ENCODE measurements at regions not wholly inside any gene's neighbourhood (a gene's known extent, or its start where the extent isn't known, plus 50 kb on each side); places are given as distances from the start of the nearest gene placed in this dataset.

GRCh38 chr20:12659942-12660341 lies 348.8 kb upstream of the SPTLC3 start:
- no peak for DNase-seq (ENCODE audit: low spot score)

- DNase-seq (ENCODE audit: low spot score) = no peak
Observed at GRCh38 chr20:12660918-12661317, 347.9 kb upstream of the SPTLC3 start.

- no peak for DNase-seq (ENCODE audit: low spot score)
Observed at GRCh38 chr20:12670301-12670700, 338.5 kb upstream of the SPTLC3 start.

GRCh38 chr20:12673352-12673751 lies 335.4 kb upstream of the SPTLC3 start:
- DNase-seq (ENCODE audit: low spot score) = no peak

GRCh38 chr20:12677925-12678324 lies 330.8 kb upstream of the SPTLC3 start:
- no peak for DNase-seq (ENCODE audit: low spot score)

- no peak for DNase-seq (ENCODE audit: low spot score)
Observed at GRCh38 chr20:12679447-12679846, 329.3 kb upstream of the SPTLC3 start.

GRCh38 chr20:12682613-12683012 lies 326.2 kb upstream of the SPTLC3 start:
- DNase-seq (ENCODE audit: low spot score) = no peak

GRCh38 chr20:12687476-12687875 lies 321.3 kb upstream of the SPTLC3 start:
- no peak for DNase-seq (ENCODE audit: low spot score)

GRCh38 chr20:12695937-12696336 lies 312.8 kb upstream of the SPTLC3 start:
- DNase-seq (ENCODE audit: low spot score) = no peak

GRCh38 chr20:12698817-12699216 lies 310.0 kb upstream of the SPTLC3 start:
- no peak for DNase-seq (ENCODE audit: low spot score)

- DNase-seq (ENCODE audit: low spot score) = no peak
Observed at GRCh38 chr20:12699374-12700228, 309.2 kb upstream of the SPTLC3 start.

- no peak for DNase-seq (ENCODE audit: low spot score)
Observed at GRCh38 chr20:12700701-12701100, 308.1 kb upstream of the SPTLC3 start.

GRCh38 chr20:12702312-12702711 lies 306.5 kb upstream of the SPTLC3 start:
- DNase-seq (ENCODE audit: low spot score) = no peak

- DNase-seq (ENCODE audit: low spot score) = no peak
Observed at GRCh38 chr20:12715371-12715770, 293.4 kb upstream of the SPTLC3 start.

GRCh38 chr20:12715991-12716680 lies 292.6 kb upstream of the SPTLC3 start:
- no peak for DNase-seq (ENCODE audit: low spot score)

GRCh38 chr20:12717061-12717460 lies 291.7 kb upstream of the SPTLC3 start:
- no peak for DNase-seq (ENCODE audit: low spot score)

- no peak for DNase-seq (ENCODE audit: low spot score)
Observed at GRCh38 chr20:12718619-12719018, 290.2 kb upstream of the SPTLC3 start.

GRCh38 chr20:12721636-12722035 lies 287.1 kb upstream of the SPTLC3 start:
- DNase-seq (ENCODE audit: low spot score) = no peak

GRCh38 chr20:12722091-12722490 lies 286.7 kb upstream of the SPTLC3 start:
- no peak for DNase-seq (ENCODE audit: low spot score)

GRCh38 chr20:12723811-12724210 lies 285.0 kb upstream of the SPTLC3 start:
- no peak for DNase-seq (ENCODE audit: low spot score)

- no peak for DNase-seq (ENCODE audit: low spot score)
Observed at GRCh38 chr20:12728782-12729181, 280.0 kb upstream of the SPTLC3 start.

- no peak for DNase-seq (ENCODE audit: low spot score)
Observed at GRCh38 chr20:12729326-12729725, 279.4 kb upstream of the SPTLC3 start.

- no peak for DNase-seq (ENCODE audit: low spot score)
Observed at GRCh38 chr20:12733811-12734210, 275.0 kb upstream of the SPTLC3 start.

All from left forelimb (tissue), 1 donor.